ENCODE measurements at regions not wholly inside any gene's neighbourhood (a gene's known extent, or its start where the extent isn't known, plus 50 kb on each side); places are given as distances from the start of the nearest gene placed in this dataset.
"Not testable (repeated sequence)": the region's sequence is repeated elsewhere in the genome, so short reads cannot be mapped to it uniquely, and the experiment has no call there.

DNA sequence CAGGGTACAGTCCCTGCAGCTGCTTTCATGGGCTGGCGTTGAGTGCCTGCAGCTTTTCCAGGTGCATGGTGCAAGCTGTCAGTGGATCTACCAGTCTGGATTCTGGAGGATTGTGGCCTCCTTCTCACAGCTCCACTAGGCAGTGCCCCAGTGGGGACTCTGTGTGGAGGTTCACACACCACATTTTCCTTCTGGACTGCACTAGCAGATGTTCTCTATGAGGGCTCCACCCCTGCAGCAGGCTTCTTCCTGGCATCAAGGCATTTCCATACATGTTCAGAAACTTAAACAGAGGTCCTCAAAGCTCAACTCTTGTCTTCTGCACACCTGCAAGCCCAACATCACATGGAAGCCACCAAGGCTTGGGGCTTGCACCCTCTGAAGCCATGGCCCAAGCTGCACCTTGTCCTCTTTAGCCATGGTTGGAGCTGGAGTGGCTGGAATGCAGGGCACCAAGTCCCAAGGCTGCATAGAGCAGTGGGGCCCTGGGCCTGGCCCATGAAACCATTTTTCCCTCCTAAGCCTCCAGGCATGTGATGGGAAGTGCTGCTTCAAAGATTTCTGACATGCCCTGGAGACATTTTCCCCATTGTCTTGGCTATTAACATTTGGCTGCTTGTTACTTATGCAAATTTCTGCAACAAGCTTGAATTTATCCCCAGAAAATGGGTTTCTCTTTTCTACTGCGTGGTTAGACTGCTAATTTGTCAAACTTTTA, 250.2 kb upstream of the COPS8 start:
- TF ChIP-seq, protein P1, sequence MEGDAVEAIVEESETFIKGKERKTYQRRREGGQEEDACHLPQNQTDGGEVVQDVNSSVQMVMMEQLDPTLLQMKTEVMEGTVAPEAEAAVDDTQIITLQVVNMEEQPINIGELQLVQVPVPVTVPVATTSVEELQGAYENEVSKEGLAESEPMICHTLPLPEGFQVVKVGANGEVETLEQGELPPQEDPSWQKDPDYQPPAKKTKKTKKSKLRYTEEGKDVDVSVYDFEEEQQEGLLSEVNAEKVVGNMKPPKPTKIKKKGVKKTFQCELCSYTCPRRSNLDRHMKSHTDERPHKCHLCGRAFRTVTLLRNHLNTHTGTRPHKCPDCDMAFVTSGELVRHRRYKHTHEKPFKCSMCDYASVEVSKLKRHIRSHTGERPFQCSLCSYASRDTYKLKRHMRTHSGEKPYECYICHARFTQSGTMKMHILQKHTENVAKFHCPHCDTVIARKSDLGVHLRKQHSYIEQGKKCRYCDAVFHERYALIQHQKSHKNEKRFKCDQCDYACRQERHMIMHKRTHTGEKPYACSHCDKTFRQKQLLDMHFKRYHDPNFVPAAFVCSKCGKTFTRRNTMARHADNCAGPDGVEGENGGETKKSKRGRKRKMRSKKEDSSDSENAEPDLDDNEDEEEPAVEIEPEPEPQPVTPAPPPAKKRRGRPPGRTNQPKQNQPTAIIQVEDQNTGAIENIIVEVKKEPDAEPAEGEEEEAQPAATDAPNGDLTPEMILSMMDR (IDR thresholded peaks at IDR 0.05), result no peak
- H3K9me3 Mint-ChIP-seq (ENCODE audit: unreplicated experiment), result no peaks in the 10 kb centered on the region
- peaks cover under 1% of the 10 kb centered on the region for H3K36me3 Mint-ChIP-seq (ENCODE audit: unreplicated experiment)
- no peak overlapping the region for H3K27ac Mint-ChIP-seq (ENCODE audit: unreplicated experiment)
- no peak overlapping the region for H3K4me3 Mint-ChIP-seq (ENCODE audit: unreplicated experiment)
- peaks cover 19% of the 10 kb centered on the region for H3K27me3 Mint-ChIP-seq (ENCODE audit: unreplicated experiment)
- H3K4me1 Mint-ChIP-seq (ENCODE audit: unreplicated experiment), result no peaks in the 10 kb centered on the region
- DNase-seq (ENCODE audit: extremely low spot score, unreplicated experiment), result no peak

- H3K27me3 Mint-ChIP-seq (ENCODE audit: unreplicated experiment), result peaks cover 19% of the 10 kb centered on the region
- H3K4me3 Mint-ChIP-seq (ENCODE audit: unreplicated experiment); H3K4me1 Mint-ChIP-seq (ENCODE audit: unreplicated experiment); H3K9me3 Mint-ChIP-seq (ENCODE audit: unreplicated experiment); H3K36me3 Mint-ChIP-seq (ENCODE audit: unreplicated experiment); DNase-seq (ENCODE audit: extremely low spot score, unreplicated experiment); H3K27ac Mint-ChIP-seq (ENCODE audit: unreplicated experiment): not testable (repeated sequence)
Observed at GRCh38 chr2:236836028-236836427, 249.7 kb upstream of the COPS8 start.

DNA sequence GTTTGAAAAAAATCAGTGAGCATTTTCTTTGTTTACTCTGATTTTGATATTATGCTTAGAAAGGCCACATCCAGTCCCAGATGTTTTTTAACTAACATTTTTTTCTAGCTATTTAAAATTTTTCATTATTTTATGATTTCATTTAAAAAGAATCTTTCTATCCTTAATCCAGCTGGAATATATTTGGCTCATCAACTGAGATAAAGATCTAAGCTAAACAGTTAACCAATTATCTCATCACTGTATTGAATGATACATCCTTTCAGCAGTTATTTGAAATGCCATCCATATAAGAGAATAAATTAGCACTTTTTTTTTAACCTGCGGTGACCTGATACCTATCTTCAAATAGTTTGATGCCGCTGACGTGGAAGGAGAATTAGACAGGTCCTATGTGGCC, 245.5 kb upstream of the COPS8 start:
- H3K4me1 Mint-ChIP-seq (ENCODE audit: unreplicated experiment), result no peaks in the 10 kb centered on the region
- H3K9me3 Mint-ChIP-seq (ENCODE audit: unreplicated experiment), result no peaks in the 10 kb centered on the region
- H3K36me3 Mint-ChIP-seq (ENCODE audit: unreplicated experiment), result no peaks in the 10 kb centered on the region
- H3K27me3 Mint-ChIP-seq (ENCODE audit: unreplicated experiment), result peaks cover 25% of the 10 kb centered on the region
- TF ChIP-seq, protein P1 (IDR thresholded peaks at IDR 0.05), result no peak
- no peak overlapping the region for H3K4me3 Mint-ChIP-seq (ENCODE audit: unreplicated experiment)
- H3K27ac Mint-ChIP-seq (ENCODE audit: unreplicated experiment), result no peak overlapping the region
- no peak for DNase-seq (ENCODE audit: extremely low spot score, unreplicated experiment)

- H3K27ac Mint-ChIP-seq (ENCODE audit: unreplicated experiment), result no peak overlapping the region
- no peak for DNase-seq (ENCODE audit: extremely low spot score, unreplicated experiment)
- TF ChIP-seq, protein P1 (IDR thresholded peaks at IDR 0.05), result no peak
- no peaks in the 10 kb centered on the region for H3K9me3 Mint-ChIP-seq (ENCODE audit: unreplicated experiment)
- H3K4me1 Mint-ChIP-seq (ENCODE audit: unreplicated experiment), result no peaks in the 10 kb centered on the region
- no peak overlapping the region for H3K4me3 Mint-ChIP-seq (ENCODE audit: unreplicated experiment)
- H3K27me3 Mint-ChIP-seq (ENCODE audit: unreplicated experiment), result peaks cover 26% of the 10 kb centered on the region
- H3K36me3 Mint-ChIP-seq (ENCODE audit: unreplicated experiment), result no peaks in the 10 kb centered on the region
Observed at GRCh38 chr2:236840857-236841256, 244.8 kb upstream of the COPS8 start.

- no peaks in the 10 kb centered on the region for H3K36me3 Mint-ChIP-seq (ENCODE audit: unreplicated experiment)
- H3K4me3 Mint-ChIP-seq (ENCODE audit: unreplicated experiment), result no peak overlapping the region
- DNase-seq (ENCODE audit: extremely low spot score, unreplicated experiment), result no peak
- H3K27ac Mint-ChIP-seq (ENCODE audit: unreplicated experiment), result no peak overlapping the region
- no peaks in the 10 kb centered on the region for H3K9me3 Mint-ChIP-seq (ENCODE audit: unreplicated experiment)
- peaks cover 21% of the 10 kb centered on the region for H3K27me3 Mint-ChIP-seq (ENCODE audit: unreplicated experiment)
- no peaks in the 10 kb centered on the region for H3K4me1 Mint-ChIP-seq (ENCODE audit: unreplicated experiment)
- TF ChIP-seq, protein P1 (IDR thresholded peaks at IDR 0.05), result no peak
Observed at GRCh38 chr2:236841389-236841788, 244.3 kb upstream of the COPS8 start.

Measured in osteocyte (in vitro differentiated cells).